Caco-2 (cell line): ENCODE measurements at regions not wholly inside any gene's neighbourhood (a gene's known extent, or its start where the extent isn't known, plus 50 kb on each side); places are given as distances from the start of the nearest gene placed in this dataset.

Experiments used
- BruUV-seq: library from RNA; stranded (reverse); fragments of 400-500 nt; replicated peaks from 2 replicates; lab custom pipeline; 2021; lab: Mats Ljungman, UMichigan
- CTCF ChIA-PET: fragments of 300-600 bp; sonication (Branson Sonifier 250); formaldehyde crosslinking; loops from one replicate; lab custom pipeline; 2022; ENCODE audit warnings: antibody characterized with exemption; lab: Charles Lee
- POLR2A ChIA-PET: fragments of 300-600 bp; sonication (Branson Sonifier 250); formaldehyde crosslinking; loops from one replicate; lab custom pipeline; 2022; ENCODE audit warnings: antibody characterized with exemption; lab: Charles Lee
- DNase-seq, 2 experiments: peaks; one replicate each; pipeline versions ENCODE4 v3.0.0 to v3.0.0-alpha.2; 2020 to 2022
- H3K27me3 ChIP-seq: replicated peaks from 2 replicates; pipeline ENCODE4 v1.6.0; 2011; ENCODE audit warnings: low read length; ENCODE audit not compliant: control insufficient read depth, insufficient read depth
- H3K36me3 ChIP-seq: 2 replicates; pipeline ENCODE4 v1.5.1; 2011; ENCODE audit warnings: low read length; ENCODE audit not compliant: control insufficient read depth, insufficient read depth
- H3K4me1 ChIP-seq: fragments of 250-450 bp; sonication (Bioruptor Pico); 2 replicates; pipeline ENCODE4 v1.5.1; 2020; ENCODE audit warnings: mild to moderate bottlenecking
- H3K4me3 ChIP-seq: 2 replicates; pipeline ENCODE4 v1.5.1; 2011; ENCODE audit warnings: low read depth, mild to moderate bottlenecking, control low read depth, low read length
- H3K9me3 ChIP-seq: fragments of 250-450 bp; sonication (Bioruptor Pico); 2 replicates; pipeline ENCODE4 v1.5.1; 2020; ENCODE audit warnings: mild to moderate bottlenecking, moderate library complexity
- H3K27ac Mint-ChIP-seq: one replicate; pipeline ENCODE4 v1.8.0; 2022; ENCODE audit warnings: mixed read lengths; ENCODE audit not compliant: unreplicated experiment
- H3K27me3 Mint-ChIP-seq: one replicate; pipeline ENCODE4 v1.8.0; 2022; ENCODE audit warnings: mixed read lengths; ENCODE audit not compliant: insufficient read depth, unreplicated experiment
- H3K36me3 Mint-ChIP-seq: one replicate; pipeline ENCODE4 v1.8.0; 2022; ENCODE audit warnings: mild to moderate bottlenecking, mixed read lengths; ENCODE audit not compliant: insufficient read depth, unreplicated experiment
- H3K4me1 Mint-ChIP-seq: one replicate; pipeline ENCODE4 v1.8.0; 2022; ENCODE audit warnings: low read depth, mixed read lengths; ENCODE audit not compliant: unreplicated experiment
- H3K4me3 Mint-ChIP-seq: one replicate; pipeline ENCODE4 v1.8.0; 2022; ENCODE audit warnings: mild to moderate bottlenecking, moderate library complexity, mixed read lengths; ENCODE audit not compliant: unreplicated experiment
- H3K9me3 Mint-ChIP-seq: one replicate; pipeline ENCODE4 v1.8.0; 2022; ENCODE audit warnings: mixed read lengths; ENCODE audit not compliant: unreplicated experiment
- CTCF ChIP-seq, 2 experiments: fragments of 200-600 bp in 1 of 2; IDR thresholded peaks; 1 replicate in 1 of 2; 2 replicates in 1 of 2; pipeline versions ENCODE4 v1.5.1 to v1.8.0; 2011 to 2022; ENCODE audit warnings: antibody characterized with exemption in 1 of 2, control low read depth in 1 of 2, inconsistent platforms in 1 of 2, low read depth in 1 of 2, low read length in 1 of 2, mild to moderate bottlenecking in 1 of 2, moderate library complexity in 1 of 2; ENCODE audit not compliant: insufficient read depth in 1 of 2, severe bottlenecking in 1 of 2, unreplicated experiment in 1 of 2
- intact Hi-C: fragments of 100-400 bp; cut with micrococcal nuclease; formaldehyde crosslinking; loops from one replicate; pipeline ENCODE4 v1.10.0; 2022; ENCODE audit not compliant: unreplicated experiment

DNA sequence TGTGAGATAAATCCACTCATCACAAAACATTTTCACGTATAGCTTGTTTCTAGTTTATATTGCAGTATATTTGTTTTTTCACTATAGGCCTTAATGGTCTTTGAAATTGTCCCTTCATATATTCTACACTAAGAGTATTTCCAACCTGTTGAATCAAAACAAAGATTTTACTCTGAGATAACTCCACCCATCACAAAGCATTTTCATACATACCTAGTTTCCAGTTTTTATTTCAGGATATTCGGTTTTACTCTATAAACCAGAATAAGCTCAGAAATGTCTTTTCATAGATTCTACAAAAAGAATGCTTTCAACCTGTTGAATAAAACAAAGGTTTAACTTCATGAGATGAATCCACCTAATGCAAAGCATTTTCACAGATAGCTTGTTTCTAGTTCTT is 1528.7 kb downstream of the UQCRFS1 start:
- Mint-ChIP-seq H3K27me3 (no peaks in the 10 kb centered on the region), H3K4me1 (no peaks in the 10 kb centered on the region), H3K27ac (no peak overlapping the region), H3K9me3 (peaks cover 8% of the 10 kb centered on the region), H3K4me3 (no peak overlapping the region), H3K36me3 (no peaks in the 10 kb centered on the region)
- Histone ChIP-seq H3K27me3 (no peaks in the 10 kb centered on the region), H3K4me3 (no peak overlapping the region), H3K9me3 (0 out of 2 replicates have a peak, but pooled peaks cover 8% of the 10 kb centered on the region), H3K36me3 (no peaks in the 10 kb centered on the region), H3K4me1 (no peaks in the 10 kb centered on the region)
- TF ChIP-seq CTCF (IDR thresholded peaks at IDR 0.05; ENCODE audit: insufficient read depth in 1 of 2, low read depth in 1 of 2, low read length in 1 of 2, severe bottlenecking in 1 of 2, unreplicated experiment in 1 of 2), result no peak
- intact Hi-C loops, result no loop called here
- no peak for DNase-seq
- BruUV-seq, result no TSS peak
- CTCF ChIA-PET, result no interaction called here
- POLR2A ChIA-PET, result no interaction called here

DNA sequence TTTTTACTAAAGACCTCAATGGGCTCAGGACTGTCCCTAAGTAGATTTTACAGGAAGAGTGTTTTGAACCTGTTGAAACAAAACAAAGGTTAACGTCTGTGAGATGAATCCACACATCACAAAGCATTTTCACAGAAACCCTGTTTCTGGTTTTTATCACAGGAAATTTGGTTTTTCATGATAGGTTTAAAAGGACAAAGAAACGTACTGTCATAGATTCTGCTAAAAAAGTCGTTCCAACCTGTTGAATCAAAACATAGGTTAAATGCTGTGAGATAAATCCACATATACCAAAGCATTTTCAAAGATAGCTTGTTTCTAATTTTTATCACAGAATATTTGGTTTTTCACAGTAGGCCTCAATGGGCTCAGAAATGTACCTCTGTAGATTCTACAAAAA is 1531.0 kb downstream of the UQCRFS1 start:
- 0 out of 2 replicates have a peak, but pooled peaks cover 8% of the 10 kb centered on the region for H3K9me3 ChIP-seq
- no peaks in the 10 kb centered on the region for H3K4me1 Mint-ChIP-seq
- no peak for TF ChIP-seq CTCF (IDR thresholded peaks at IDR 0.05; ENCODE audit: insufficient read depth in 1 of 2, low read depth in 1 of 2, low read length in 1 of 2, severe bottlenecking in 1 of 2, unreplicated experiment in 1 of 2)
- H3K9me3 Mint-ChIP-seq, result peaks cover 30% of the 10 kb centered on the region
- CTCF ChIA-PET, result no interaction called here
- POLR2A ChIA-PET, result no interaction called here
- BruUV-seq, result no TSS peak
- H3K4me1 ChIP-seq, result 0 out of 2 replicates have a peak, but pooled peaks cover 7% of the 10 kb centered on the region
- H3K36me3 ChIP-seq, result no peaks in the 10 kb centered on the region
- no peaks in the 10 kb centered on the region for H3K27me3 Mint-ChIP-seq
- no peak overlapping the region for H3K4me3 Mint-ChIP-seq
- DNase-seq, result no peak
- H3K27ac Mint-ChIP-seq, result no peak overlapping the region
- intact Hi-C loops, result no loop called here
- no peak overlapping the region for H3K4me3 ChIP-seq
- H3K36me3 Mint-ChIP-seq, result no peaks in the 10 kb centered on the region
- no peaks in the 10 kb centered on the region for H3K27me3 ChIP-seq

- Mint-ChIP-seq H3K27ac (no peak overlapping the region), H3K9me3 (peaks cover 36% of the 10 kb centered on the region), H3K27me3 (no peaks in the 10 kb centered on the region), H3K4me3 (no peak overlapping the region), H3K36me3 (no peaks in the 10 kb centered on the region), H3K4me1 (no peaks in the 10 kb centered on the region)
- H3K4me1 ChIP-seq, result 0 out of 2 replicates have a peak, but pooled peaks cover 7% of the 10 kb centered on the region
- intact Hi-C loops, result no loop called here
- no peak for DNase-seq
- no peaks in the 10 kb centered on the region for H3K36me3 ChIP-seq
- no peaks in the 10 kb centered on the region for H3K27me3 ChIP-seq
- ChIA-PET CTCF (no interaction called here), POLR2A (no interaction called here)
- H3K4me3 ChIP-seq, result no peak overlapping the region
- peaks cover 5% of the 10 kb centered on the region; the same call in 1 of the 2 replicates for H3K9me3 ChIP-seq
- no peak for TF ChIP-seq CTCF (IDR thresholded peaks at IDR 0.05; ENCODE audit: insufficient read depth in 1 of 2, low read depth in 1 of 2, low read length in 1 of 2, severe bottlenecking in 1 of 2, unreplicated experiment in 1 of 2)
- no TSS peak for BruUV-seq
Observed at GRCh38 chr19:27679905-27680304, 1533.0 kb downstream of the UQCRFS1 start.
